NCI-H774 (cell line): ENCODE measurements at regions not wholly inside any gene's neighbourhood (a gene's known extent, or its start where the extent isn't known, plus 50 kb on each side); places are given as distances from the start of the nearest gene placed in this dataset.

ENCODE experiments used
- DNase-seq: peaks from one replicate; lab custom pipeline; 2025; lab: John Stamatoyannopoulos, UW

DNA sequence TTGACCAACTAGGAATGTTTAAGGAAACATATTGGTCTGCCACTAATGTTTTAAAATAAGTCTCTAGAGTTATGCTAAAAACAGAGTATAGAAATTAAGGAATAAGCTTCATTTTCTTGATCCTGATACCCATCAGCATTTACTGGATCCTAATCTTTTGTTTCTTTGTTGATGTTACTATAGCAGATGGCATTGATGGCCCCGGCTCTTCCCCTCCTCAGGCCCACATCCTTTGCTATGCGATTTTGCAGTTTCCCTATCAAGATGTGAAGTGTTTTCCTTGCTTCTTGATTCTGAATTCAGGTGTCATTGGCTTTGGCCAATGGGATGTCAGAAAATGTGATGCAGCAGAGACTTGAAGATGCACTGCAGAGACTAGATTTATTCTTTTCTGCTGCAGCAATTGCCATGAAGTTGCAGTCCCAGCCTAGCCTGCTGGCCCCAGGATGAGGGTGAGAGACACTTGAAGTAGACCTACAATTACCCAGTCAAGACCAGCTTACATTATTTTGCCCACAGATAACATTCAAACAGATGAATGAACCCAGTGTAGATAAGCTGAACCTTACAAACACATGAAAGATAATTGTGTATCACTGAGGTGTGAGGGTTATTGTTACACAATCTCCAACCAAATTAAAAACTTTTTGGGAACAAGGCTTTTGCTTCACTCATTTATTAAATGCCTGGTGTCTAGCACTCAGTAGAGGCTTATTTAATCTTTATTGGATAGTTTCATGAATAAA is 115.2 kb upstream of the ITGA4 start:
- DNase-seq, result no peak

DNA sequence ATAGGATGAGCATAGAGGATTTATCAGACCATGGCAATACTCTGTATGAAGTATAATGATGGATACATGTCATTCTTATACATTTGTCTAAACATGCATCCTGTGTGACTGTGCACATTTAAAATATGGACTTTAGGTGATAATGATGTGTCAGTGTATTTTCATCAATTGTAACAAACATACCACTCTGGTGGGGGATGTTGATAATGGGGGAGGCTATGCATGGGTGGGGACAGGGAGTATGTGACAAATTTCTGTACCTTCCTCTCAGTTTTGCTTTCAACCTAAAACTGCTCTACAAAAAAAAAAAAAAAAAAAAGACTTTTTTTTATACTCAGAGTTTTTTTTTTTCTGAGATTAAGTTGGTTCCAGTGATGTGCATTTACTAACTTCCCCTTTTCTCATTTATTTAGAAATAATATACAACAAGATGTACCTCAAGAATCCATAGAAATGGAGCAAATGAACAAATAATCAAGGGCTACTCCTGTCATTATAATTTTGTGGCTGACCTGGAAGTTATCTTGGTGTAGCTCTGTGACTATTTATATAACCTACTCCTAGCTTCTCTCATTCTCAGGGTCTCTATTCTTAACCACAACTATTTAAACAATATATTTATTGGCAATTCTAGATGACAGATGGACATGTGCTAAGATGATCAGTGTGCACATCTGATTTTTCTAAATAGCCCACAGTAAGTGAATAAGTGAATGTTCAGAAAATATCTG is 108.9 kb upstream of the ITGA4 start:
- DNase-seq, result no peak

DNA sequence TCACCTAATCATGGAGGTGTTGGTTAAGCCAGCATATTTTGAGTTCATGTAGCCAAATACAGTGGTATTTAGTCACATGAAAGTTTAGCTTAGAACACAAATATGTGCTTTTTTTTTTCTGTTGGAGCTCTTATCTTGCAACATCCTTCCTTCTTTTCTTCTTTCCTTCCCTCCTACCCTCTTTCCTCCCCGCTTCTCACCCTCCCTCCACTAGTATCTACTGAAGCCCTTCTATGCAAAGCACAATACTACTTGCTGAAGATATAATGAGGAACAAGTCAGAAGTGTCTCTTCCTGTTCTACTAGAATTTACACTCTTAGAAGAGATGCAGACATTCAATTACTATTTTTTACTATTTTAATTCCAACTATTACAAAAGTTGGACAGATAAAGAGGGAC is 105.0 kb upstream of the ITGA4 start:
- DNase-seq, result no peak

DNA sequence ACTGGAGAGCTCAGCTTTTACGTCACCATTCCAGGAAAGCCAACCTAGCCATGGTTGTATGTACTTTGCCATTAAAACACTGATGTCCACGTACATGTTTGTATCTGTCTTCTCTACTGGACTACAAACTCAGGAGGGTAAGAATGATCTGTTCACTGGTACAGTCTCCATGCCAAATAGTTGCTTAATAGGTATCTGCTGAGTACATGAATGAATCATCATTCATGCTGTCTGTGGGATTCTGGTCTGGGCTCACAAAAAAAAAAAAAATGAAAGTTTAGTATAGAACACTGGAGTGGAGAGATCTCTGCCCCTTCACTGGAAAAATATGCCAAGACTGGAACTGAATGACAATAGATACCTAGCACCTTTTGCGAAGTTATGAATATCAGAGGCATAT is 102.6 kb upstream of the ITGA4 start:
- no peak for DNase-seq

DNA sequence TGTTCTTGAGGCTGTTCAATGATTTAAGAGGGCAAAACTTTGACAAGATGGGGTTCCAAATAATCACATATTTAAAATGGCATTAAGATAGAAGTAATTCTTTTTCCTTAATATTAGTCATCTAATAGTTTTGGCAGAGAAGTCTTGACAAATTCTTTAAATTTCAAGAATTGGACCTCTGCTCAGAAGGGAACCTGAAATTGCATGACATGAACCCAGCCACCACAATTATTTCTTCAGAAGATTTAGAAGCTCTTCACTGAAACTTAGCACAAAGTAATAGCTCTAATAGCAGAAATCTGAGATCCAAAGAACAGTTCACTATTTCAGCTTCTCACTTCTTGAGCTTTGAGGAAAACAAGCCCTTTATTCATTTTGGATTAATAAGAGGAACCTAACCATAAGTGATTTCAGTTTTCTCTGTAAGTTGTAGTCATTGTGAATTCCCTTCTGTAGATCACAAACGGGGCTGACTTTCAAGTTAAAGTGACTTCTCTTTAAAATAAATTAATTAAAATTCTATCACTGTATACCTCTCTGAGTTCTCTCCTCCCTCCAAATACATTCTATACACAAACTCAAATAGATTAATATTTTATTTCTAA is 100.6 kb upstream of the ITGA4 start:
- no peak for DNase-seq

DNA sequence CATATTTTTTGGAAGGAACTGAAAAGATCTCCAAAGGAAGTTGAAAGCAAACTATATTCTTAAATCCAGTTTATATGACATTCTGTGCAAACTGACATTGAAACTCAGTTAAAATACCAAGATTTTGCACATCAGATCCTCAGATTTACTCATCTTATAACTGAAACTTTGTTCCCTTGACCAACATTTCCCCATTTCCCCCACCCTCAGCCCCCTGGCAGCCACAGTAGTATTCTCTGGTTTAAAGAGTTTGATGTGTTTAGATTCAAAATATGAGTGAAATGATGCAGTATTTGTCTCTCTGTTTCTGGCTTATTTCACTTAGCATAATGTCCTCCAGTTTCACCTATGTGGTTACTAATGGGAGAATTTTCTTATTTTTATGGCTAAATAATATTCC is 99.2 kb upstream of the ITGA4 start:
- DNase-seq, result no peak

DNA sequence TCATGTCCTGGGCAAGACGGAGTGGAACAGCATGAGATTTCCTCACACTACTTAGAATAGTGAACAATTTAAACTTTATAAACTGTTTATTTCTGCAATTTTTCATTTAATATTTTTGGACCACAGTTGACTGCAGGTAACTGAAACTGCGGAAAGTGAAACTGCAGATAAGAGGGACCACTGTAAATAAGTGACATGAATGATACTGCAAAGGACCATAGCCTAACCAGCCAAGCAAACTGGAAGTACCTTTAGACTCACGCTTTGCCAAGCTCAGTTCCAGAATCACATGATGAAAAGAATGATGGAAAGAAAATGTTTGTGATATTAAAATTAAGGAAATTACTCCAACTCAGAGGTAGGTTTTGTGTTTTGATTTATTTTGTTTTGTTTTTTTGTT is 94.6 kb upstream of the ITGA4 start:
- no peak for DNase-seq

DNA sequence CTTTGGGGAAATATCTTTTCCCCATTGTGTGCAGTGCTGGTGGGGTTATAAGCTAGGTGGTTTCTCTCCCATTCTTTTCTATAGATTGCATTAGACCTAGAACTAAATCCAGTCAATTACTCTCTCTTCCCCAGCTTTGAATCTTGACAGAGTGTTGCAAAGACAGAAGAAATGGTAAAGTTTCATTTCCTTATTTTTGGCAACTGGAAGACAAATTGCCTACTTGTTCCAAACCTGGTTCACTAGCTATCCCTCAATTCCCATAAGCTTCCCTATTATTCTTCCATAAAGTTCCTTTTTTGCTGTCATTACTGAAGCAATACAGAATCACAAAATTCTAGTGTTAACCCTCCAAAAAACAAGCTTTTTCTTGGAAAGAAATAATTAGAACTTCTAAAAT is 94.0 kb upstream of the ITGA4 start:
- DNase-seq, result no peak

DNA sequence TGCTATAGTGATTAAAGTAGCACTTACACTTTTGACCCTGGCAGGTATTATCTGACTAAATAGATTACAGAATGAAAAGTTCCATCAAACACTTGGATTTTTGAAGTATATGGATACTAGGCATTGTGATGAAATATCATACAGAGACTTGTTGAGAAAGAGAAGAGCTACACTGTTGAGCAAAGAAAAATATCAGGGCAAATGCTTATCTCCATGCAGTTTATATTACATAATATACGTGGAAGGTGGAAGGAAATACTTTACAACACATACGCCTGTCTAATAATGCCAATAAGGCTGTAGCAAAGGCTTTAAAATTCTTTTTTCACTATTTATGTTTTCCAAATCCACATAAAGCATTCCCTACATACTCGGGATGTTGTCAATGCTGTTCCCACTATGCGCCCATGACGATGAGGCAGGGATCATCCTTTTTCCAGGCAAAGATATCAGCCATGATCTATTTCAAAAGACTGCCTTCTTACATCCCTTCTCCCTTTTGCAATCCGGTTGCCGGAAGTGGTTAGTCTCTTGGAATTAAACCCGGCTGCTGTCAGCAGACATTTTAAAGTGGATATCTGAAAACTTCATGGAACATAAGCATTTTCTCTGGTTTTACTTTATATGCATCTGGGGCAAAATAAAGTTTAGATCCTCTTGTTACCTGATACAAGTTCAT is 92.6 kb upstream of the ITGA4 start:
- DNase-seq, result no peak

DNA sequence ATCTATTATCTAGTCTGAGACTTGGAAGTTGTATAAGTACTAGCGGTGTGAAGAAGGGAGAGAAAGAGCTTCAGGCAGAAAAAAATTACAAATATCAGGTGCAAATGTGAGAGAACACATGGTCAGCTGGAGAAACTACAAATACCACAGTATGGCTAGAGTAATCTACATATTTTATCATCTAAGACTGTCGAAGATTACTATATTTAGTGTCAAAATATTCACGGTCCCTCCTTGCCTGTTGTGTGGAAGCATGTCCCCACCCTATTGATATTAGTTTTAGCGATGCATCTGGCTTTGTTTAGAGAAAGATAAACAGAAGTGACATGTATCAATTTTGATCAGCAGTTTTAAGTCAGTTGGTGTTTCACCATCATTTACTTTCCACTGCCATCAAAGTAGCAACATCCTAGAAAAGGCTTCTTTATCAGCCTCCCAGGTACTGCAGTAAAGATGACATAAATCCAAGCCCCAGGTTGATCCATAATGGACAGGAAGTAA is 90.5 kb upstream of the ITGA4 start:
- no peak for DNase-seq

DNA sequence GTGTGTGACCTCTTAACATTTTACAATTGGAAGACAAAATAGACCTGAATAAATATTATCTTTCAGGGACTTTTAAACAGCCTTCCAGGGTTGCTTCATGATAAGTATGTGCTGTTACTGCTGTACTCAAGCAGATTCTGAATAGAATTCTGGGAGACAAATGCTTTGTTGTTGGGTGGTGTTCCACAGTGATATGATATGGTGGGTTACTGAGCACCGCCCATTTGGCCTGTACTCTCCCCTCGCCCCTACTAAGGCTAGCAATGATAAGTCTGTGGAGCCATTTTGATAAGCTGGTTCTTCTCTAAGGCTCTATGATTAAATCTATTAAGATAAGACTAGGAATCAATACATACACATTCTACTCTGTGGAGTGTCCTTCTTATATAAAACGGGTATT is 89.8 kb upstream of the ITGA4 start:
- no peak for DNase-seq

DNA sequence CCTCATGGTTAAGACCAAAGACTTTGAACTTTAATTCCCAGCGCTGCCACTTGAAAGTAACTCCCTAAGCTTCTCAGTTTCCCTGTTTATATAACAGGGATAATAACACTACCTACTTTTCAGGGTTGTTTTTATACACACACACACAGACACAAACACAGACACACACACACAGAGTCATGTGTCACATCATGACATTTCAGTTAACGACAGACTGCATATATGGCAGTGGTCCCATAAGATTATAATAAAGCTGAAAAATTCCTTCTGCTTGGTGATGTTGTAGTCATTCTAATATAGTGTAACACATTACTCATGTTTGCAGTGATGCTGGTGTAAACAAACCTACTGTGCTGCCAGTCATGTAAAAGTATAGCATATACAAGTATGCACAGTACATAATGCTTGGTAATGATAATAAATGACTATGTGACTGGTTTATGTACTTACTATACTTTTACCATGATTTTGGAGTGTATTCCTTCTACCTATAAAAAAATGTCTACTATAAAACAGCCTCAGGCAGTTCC is 89.2 kb upstream of the ITGA4 start:
- no peak for DNase-seq

DNA sequence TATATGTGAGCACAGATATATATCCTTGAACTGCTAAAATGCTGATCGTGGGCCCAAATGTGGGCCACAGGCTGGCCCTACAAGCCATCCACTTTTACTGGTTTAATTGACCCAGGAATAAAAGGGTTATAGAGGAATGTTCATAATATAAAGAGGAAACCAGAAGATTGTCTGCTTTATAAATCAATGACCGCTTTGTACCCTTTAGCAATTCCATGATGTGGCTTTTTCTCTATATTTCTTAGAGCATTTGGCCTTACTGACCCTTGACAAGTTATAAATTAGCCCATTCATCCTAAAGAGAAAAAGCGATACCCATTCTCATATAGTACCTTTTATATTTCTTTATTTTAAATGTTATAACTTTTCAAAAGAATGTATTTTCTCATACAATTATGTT is 87.1 kb upstream of the ITGA4 start:
- no peak for DNase-seq

DNA sequence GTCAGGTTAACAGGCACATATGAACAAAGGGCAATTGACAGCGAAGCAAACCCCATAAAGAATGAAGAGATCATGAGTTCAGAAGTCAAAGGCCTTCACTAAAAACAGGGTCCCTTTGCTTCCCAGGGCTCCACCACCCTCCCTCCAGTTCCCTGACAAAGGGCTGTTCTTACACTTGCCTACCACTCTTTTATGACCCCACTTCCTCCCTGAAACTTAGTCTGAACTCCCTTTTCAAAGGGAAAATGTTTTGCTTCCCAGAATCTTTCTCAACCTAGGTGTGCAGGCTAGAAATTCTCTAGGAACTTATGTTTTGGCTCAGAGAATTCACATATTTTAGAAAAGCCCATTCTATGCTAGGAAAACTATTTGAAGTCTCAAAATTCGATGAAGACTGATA is 86.0 kb upstream of the ITGA4 start:
- DNase-seq, result no peak

DNA sequence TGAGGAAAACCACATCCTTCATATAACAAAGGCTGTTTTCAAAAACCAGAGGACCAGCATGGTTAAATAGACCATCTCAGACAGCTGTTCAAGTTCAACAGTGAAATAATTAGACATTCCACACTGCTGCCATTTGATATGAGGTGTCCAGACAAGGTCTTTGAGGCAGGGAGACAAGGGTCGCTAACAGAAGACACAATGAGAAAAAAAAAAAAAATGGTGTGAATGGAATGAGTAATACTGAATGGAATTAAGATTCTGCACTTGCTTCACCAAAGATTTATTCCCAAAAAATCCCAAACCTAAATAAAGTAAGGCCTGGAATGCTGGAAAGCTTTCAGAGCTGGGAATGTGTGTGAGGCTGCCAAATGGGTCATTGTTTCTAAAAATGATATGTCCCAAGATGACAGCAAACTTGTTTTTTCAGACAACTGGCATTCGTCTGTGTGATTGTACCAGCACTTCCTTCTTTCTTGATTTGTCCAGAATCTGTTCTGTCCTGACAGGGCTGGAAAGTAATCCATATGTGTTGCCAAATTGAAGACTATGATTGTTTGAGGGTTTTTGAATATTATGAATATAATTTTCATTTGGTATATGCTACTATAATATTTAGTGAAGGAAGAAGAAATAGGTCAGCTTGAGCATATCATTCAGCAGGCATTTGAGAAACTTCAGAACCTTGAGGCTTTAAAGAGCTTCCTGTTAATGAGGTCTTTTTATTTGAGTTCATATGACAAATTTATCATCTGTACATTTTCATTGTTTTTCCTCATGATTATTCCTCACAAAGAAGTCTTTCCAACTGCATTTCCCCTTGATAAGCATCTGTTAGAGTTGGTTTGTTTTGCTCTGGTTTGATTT is 85.2 kb upstream of the ITGA4 start:
- no peak for DNase-seq

DNA sequence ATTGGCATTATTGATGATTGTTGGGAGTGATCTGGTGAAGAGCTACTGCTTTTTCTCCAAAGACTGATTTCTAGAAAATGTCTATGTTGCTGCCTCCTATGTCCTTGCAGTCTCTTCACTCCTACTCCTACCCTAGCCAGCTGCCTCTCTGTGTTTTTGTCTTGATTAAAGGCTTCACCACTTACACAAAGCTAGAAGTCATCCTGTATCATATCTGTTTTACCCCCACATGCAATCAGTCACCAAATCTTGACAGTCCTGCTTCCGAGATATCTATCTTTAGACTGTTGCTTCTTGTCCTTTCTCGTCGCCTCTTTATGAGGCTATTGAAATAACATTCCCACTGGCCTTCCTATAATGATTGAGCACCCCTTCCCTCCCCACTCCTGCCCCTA is 84.5 kb upstream of the ITGA4 start:
- no peak for DNase-seq

DNA sequence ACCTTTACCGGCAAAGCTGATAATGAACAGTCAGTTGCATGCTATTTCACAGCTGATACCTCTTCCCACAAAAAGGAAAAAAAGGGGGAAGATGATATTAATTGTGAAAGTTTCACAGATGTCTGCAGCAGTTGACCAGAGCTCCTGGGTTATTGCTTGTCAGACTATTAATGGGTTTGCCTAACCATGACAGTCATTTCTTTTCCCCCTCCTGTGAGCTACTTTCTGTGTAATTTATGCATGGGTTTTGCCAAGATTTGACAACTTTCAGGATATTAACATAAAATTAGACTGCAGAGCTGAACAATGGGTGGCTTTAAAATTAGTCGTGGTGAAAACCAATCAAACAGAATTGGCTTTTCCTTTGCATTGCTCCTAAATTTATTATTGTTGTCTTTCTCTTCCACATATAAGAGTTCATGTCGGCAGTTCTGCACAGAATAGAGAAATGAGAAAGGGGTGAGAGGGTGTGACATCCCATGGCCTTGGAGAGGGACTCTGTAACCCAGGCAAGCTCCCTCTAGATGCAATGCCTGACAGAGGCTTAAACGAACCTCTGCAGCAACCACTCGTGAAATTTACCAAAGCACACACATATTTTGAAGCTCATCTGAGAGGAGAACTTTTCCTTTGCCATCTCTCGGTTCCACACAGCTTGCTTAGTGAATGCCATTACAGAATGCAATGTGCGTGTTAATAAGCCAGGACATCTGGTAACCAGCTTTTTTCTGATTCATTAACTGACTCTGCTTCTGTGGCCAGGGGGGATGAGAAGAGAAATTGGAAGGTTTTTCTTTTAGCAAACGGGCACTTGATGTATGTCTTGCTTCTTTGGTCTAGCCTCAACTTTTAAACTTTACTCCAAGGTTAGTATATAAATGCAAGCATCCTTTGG is 82.2 kb upstream of the ITGA4 start:
- DNase-seq, result no peak

DNA sequence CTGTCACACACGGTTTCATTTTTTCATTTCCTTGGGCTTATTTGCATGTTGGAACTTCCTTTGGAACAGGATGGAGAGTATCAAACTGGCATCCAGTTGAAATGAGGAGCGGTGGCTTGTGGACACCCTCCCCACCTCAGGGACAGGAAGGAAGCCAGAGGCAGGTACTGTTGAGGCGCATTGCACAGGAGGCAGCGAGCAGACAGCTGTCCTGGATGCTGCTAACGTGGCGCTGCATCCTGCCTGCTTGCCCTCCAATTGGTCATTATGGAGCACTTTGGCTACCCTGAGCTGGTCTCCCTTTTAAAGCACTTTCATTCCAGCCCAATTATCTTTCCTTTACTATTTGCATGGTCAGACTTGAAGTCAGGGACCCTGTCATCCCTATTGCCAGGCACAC is 80.7 kb upstream of the ITGA4 start:
- DNase-seq, result no peak

DNA sequence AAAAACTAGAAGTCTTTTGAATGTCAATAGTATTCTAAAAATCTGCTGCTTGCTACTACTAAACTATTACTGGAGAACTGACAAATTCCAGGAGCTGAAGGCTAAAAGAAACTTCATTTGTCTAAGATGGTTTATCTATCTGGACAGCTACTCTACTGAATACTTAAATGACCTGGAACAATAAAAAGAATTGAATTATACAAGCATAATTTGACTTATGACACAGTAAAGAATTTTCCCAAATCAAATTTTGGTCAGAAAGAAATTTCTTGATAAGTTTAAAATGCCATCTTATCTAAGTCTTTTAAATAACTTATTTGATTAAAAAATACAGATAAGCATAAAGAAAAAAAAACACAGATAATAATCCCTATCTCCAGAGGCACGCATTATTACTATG is 80.2 kb upstream of the ITGA4 start:
- DNase-seq, result no peak

DNA sequence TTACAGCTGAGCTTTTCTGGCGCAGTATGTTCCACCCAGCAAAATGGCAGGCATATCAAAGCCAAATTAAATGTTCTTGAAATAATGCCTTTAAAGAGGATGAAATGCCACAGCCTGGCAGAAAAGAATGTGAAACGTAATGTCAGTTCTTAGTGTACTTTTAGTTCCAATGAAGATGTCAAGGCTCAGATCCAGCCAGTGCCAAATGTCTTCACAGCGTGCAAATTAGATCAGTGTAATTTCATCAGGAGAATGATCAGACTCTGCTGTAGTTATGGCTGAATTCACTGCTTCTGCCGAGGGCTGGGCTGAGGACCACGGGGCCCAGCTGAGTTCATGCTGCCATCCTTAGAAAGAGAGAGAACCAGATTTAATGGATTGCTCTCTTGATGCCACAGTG is 78.7 kb upstream of the ITGA4 start:
- DNase-seq, result no peak
